ENCODE measurements at regions not wholly inside any gene's neighbourhood (a gene's known extent, or its start where the extent isn't known, plus 50 kb on each side); places are given as distances from the start of the nearest gene placed in this dataset.
"Not testable (repeated sequence)": the region's sequence is repeated elsewhere in the genome, so short reads cannot be mapped to it uniquely, and the experiment has no call there.

GRCh38 chr1:146322893-146323292 lies 94.1 kb upstream of the NOTCH2NLA start:
- TF ChIP-seq POLR2A, CTCF, POLR2AphosphoS5 (IDR thresholded peaks at IDR 0.05): not testable (repeated sequence)
